IMR-90 (cell line): ENCODE measurements at regions not wholly inside any gene's neighbourhood (a gene's known extent, or its start where the extent isn't known, plus 50 kb on each side); places are given as distances from the start of the nearest gene placed in this dataset.

ENCODE experiments used
- CHD1 ChIP-seq: IDR thresholded peaks from 2 replicates; pipeline ENCODE4 v1.6.1; 2012; ENCODE audit warnings: low read depth, low read length, improper control_type of control experiment
- POLR2A ChIP-seq: IDR thresholded peaks from 2 replicates; pipeline ENCODE4 v1.6.1; 2012; ENCODE audit warnings: mild to moderate bottlenecking, low read depth, low read length
- TF ChIP-seq, protein P1 (sequence below): conservative IDR thresholded peaks from 2 replicates; pipeline ENCODE4 v1.5.1; 2012; ENCODE audit warnings: mild to moderate bottlenecking, low read depth, low read length, improper control_type of control experiment

DNA sequence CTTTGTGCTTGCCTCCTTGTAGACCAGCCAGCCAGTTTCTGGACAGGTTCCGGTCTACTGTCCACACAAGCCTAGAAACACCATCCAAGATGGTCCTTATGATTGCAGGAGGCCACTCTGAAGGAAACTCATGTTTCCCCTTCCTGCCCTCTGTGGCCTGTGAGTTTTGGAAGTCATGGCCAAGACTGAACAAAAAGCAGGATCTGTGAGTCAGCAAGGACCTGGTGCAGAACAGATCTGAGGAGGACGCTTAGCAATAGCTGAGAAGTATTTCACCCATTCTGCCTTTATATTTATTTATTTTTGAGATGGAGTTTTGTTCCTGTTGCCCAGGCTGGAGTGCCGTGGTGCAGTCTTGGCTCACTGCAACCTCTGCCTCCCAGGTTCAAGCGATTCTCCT is 134.6 kb upstream of the EEF1E1 start:
- TF ChIP-seq, protein P1, sequence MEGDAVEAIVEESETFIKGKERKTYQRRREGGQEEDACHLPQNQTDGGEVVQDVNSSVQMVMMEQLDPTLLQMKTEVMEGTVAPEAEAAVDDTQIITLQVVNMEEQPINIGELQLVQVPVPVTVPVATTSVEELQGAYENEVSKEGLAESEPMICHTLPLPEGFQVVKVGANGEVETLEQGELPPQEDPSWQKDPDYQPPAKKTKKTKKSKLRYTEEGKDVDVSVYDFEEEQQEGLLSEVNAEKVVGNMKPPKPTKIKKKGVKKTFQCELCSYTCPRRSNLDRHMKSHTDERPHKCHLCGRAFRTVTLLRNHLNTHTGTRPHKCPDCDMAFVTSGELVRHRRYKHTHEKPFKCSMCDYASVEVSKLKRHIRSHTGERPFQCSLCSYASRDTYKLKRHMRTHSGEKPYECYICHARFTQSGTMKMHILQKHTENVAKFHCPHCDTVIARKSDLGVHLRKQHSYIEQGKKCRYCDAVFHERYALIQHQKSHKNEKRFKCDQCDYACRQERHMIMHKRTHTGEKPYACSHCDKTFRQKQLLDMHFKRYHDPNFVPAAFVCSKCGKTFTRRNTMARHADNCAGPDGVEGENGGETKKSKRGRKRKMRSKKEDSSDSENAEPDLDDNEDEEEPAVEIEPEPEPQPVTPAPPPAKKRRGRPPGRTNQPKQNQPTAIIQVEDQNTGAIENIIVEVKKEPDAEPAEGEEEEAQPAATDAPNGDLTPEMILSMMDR = no peak
- TF ChIP-seq POLR2A = no peak
- no peak for TF ChIP-seq CHD1
